GM18873 (cell line): ENCODE measurements at regions not wholly inside any gene's neighbourhood (a gene's known extent, or its start where the extent isn't known, plus 50 kb on each side); places are given as distances from the start of the nearest gene placed in this dataset.
"Not testable (repeated sequence)": the region's sequence is repeated elsewhere in the genome, so short reads cannot be mapped to it uniquely, and the experiment has no call there.

Experiments
- ATAC-seq: cut with Tn5 transposase; IDR thresholded peaks from one replicate; pipeline ENCODE4 v1.9.1; 2021; ENCODE audit warnings: mild to moderate bottlenecking, moderate library complexity, moderate number of reproducible peaks; ENCODE audit not compliant: unreplicated experiment, low FRiP score

- ATAC-seq, result not testable (repeated sequence)
Measured at GRCh38 chr7:113336838-113337237, 218.5 kb upstream of the SMIM30 start.

GRCh38 chr7:113331155-113331898 is 213.0 kb upstream of the SMIM30 start:
- ATAC-seq, result no peak

GRCh38 chr7:113321201-113321600 is 202.8 kb upstream of the SMIM30 start:
- ATAC-seq, result no peak

DNA sequence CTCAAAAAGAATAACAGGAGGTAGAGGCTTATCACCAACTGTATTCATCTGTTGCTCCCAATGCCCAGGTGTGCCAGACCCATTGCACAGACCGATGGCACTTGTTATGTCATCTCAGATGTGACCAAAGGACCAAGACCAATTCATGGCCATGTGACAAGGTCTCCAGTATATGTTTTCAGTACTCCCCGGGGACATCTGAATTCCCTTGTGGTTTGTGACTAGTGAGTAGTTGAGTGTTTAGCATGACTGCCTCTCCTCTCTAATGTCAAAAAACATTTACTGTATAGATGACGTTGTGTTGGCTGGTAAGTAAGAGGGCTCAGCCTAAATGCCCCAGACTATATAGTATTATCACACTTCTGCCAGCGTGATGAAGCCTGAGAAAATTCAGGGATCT is 202.1 kb upstream of the SMIM30 start:
- ATAC-seq, result no peak

DNA sequence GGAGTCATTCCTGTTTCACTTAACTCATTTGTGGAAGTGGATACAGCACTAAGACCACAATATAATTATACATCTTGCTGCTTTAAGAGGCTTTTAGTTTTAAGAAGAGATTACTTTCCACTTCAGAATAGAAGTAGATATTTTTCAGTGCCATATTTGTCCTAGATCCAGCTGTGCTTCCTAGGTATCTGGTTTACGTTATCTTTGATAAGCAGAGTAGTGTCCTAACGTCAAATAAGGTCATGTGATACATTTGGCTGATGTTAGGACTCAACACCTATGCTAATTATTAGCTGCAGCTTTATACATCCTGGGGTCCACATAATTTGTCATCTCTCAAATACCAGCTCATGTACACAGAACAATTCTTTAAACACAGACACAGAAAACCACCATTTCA is 196.2 kb upstream of the SMIM30 start:
- no peak for ATAC-seq

DNA sequence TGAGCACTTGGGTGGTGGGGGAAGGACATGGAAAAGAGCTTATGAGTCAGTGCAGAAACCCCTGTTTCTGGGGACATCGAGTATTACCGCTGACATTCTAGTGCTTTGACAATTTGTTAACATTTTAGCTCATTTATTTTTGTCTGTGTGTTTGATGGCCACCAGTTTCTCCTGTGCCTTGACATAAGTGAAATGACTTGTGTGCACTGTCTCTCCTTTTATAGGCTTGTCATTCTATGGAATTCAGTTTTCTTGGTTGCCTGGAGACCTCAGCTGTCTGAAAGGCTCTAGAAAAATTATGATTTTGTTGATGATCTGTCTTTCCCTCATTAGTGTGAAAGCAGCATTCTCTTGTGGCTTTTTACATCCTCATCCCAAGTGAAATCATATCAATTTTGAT is 190.0 kb upstream of the SMIM30 start:
- ATAC-seq, result no peak

- ATAC-seq, result no peak
Measured at GRCh38 chr7:113307147-113307546, 188.8 kb upstream of the SMIM30 start.

DNA sequence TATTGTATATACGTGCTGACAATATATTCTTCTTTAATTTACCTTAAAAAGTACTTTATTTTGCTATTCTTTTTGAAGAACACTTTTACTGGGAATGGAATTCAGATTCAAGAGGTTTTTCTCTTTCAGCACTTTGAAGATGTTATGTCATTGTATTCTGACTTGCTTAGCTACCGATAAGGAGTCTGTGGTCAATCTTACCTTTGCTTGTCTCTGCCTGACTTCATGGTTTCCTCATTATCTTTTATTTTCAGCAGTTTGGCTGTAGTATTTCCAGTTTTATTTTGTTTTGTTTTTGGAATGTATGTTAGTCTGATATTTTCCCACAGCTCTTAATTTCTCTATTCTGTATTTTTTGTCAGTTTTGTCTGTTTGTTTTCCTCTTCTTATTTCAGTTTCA is 187.9 kb upstream of the SMIM30 start:
- no peak for ATAC-seq

- ATAC-seq, result no peak
Measured at GRCh38 chr7:113304104-113304503, 185.8 kb upstream of the SMIM30 start.

GRCh38 chr7:113303388-113303787 is 185.0 kb upstream of the SMIM30 start:
- ATAC-seq, result not testable (repeated sequence)

GRCh38 chr7:113301983-113302382 is 183.6 kb upstream of the SMIM30 start:
- no peak for ATAC-seq

DNA sequence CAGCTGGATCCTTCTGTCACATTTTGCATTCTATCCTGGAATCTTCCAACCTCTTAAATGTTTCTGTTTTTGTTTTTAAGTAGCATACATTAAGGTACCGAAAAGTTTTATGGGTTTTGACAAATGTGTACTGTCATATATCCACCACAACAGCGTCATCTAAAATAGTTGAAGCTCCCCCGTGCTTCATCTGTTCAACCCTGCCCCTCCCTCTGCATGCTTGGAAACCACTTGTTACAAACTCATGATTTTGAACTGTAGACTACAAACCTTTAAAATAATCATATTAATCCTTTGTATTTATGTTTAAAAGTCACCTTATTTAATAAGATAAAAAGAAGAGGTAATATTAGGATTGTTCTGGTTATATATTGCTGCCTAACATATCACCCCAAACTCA is 182.8 kb upstream of the SMIM30 start:
- no peak for ATAC-seq

DNA sequence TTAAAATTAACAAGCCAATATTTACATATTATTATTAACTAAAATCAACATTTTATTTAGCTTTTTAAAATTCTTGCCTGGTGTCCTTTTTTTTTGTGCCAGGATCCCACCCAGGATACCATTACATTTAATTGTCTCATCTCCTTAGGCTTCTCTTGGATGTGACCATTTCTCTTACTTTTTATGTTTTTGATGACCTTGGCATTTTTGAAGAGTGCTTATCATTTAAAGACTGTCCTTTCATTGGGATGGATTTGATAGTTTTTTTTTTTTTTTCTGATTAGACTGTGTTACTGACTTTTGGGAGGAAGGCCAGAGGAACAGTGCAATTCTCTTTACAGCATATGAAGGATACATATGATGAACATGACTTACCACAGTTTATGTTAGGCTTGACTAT is 181.4 kb upstream of the SMIM30 start:
- no peak for ATAC-seq

DNA sequence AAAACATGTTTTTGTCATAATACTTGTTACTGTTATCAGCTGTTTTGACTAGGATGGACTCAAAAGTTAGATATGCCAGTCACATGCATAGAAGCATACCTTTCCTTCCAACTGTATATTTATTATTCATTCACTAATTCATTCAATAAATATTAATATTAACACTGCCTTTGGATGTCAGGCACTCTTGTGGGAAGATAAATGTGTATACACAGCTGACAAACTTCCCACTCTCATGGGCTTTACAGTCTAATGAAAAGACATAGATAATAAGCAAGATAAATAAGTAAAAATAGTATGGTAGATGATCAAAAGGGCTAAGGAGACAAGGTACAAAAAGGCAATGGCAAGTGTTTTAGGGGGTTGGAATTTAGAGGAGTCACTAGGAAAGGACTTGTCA is 180.1 kb upstream of the SMIM30 start:
- no peak for ATAC-seq

GRCh38 chr7:113294750-113295149 is 176.4 kb upstream of the SMIM30 start:
- ATAC-seq, result no peak

- no peak for ATAC-seq
Measured at GRCh38 chr7:113292105-113292504, 173.8 kb upstream of the SMIM30 start.

DNA sequence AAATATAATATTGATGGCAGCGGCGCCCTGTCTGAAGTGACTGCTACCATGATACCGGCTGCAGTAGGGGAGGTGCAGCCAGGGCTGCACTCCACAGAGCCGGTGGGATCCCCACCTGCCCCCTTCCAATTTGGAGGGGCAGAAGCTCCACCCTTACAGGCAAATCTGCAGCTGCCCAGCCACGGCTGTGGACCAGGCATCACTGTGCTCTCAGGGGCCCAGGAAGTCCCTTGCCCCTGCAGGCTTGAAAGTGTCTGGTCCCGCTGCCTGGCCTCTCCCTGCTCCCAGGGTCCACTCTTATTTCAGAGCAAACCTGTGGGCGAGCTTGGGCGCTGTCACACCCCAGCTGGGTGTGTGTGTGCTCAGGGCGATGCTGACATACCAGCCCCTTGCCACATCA is 172.7 kb upstream of the SMIM30 start:
- ATAC-seq, result no peak

GRCh38 chr7:113289140-113289740 is 170.9 kb upstream of the SMIM30 start:
- no peak for ATAC-seq

DNA sequence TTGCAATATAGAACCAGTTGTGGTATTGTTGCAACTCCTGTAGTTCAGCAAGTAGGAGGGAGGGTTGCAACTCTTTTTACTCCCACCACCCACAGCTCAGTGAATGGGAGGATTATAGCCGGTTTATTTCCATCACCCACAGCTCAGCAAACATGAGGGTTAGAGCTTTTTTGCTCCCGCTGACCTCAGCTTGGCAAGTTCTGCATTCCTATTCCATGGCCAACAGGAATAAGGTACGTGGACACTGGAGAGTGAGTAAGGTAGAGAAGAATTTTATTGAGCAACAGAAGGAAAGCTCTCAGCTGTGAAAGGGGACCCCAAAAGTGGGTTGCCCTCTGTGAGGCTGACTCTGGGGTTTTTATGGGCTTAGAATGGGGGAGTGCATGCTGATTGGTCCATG is 167.1 kb upstream of the SMIM30 start:
- ATAC-seq, result no peak

DNA sequence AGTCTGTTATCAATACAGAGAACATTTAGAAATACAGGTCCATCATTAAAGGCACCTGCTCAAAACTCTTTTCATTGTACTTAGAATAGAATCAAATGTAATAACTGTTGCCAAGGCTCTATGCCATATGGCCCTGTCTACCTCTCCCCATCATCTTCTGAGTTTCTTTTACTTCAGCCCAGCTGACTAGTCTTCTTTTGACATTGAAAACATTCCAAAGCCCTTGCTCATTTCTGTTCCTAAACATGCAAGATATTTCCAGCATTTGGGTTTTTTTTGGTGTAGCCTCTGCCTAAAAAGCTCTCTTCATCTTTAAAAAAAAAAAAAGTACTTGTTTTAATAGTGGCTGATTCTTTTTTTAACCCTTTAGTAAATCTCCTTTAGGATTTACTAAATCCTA is 165.5 kb upstream of the SMIM30 start:
- ATAC-seq, result no peak

DNA sequence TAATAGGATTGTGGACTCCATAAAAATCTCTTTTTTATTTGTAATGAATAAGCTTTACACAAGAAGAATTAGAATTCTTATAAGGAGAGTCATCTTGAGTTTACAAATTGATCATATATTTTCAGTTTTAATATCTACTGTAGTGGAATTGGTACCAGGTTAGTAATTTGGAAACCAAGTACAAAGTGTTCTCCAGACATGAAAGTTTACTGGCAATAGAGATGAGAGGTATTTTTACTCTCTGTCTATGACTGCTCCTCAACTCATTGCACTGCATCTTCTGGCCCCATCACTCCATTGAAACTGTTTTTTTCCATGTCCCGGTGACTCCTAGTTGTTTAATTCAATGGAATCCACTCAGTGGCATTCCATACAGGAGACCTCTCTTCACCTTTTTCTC is 164.5 kb upstream of the SMIM30 start:
- ATAC-seq, result no peak

DNA sequence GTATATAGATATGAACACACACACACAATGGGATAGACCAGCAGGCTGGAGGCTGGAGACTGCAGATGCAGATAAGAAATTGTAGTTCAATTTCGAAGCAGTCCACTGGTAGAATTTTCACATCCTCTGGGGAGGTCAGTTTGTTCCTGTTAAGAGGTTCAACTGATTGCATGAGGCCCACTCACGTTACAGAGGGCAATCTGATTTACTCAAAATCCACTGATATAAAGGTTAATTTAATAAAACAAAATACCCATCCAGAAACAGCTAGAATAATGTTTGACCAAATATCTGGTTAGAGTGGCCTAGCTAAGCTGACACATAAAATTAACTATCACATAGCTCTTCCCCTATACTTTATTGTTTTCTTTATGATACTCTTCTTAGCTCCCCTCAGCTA is 162.9 kb upstream of the SMIM30 start:
- no peak for ATAC-seq
